ENCODE measurements at regions not wholly inside any gene's neighbourhood (a gene's known extent, or its start where the extent isn't known, plus 50 kb on each side); places are given as distances from the start of the nearest gene placed in this dataset.

DNA sequence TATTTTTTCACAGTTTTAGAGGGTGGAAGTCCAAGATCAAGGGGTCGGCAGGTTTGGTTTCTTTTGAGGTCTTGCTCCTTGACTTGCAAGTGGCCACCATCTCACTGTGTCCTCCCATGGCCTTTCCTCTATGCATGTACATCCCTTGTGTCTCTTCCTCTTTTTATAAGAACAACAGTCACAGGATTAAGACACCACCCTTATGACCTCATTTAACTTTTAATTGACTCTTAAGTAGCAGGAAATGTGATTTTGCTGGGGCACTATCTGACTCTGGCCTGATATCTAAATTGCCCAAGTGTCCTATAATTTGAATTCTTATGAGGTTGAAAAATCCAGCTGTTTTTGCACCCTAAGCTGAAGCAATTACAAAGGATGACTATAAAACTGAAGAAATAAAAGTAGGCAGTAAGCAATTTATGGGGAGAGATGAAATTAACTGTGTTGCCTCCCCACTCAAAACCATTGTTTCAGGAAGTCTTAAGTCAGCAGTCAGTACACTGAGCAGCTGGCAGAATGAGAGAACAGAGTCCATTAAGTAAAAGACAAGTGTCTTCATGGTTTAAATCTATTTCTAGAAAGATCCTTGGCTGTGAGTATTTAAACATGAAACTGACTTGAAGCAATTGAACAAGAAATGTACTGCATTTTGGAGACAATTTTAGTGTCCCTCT is 601.3 kb downstream of the SPRY1 start (continued):
- TF ChIP-seq CDX4 (CRISPR knock-in tag; IDR thresholded peaks at IDR 0.05; ENCODE audit: borderline replicate concordance) (no peak), ZNF317 (CRISPR knock-in tag; IDR thresholded peaks at IDR 0.05; ENCODE audit: borderline replicate concordance, low read depth) (no peak), AFF4 (CRISPR knock-in tag; IDR thresholded peaks at IDR 0.05; ENCODE audit: borderline replicate concordance) (no peak)
- TF ChIP-seq, protein P1, sequence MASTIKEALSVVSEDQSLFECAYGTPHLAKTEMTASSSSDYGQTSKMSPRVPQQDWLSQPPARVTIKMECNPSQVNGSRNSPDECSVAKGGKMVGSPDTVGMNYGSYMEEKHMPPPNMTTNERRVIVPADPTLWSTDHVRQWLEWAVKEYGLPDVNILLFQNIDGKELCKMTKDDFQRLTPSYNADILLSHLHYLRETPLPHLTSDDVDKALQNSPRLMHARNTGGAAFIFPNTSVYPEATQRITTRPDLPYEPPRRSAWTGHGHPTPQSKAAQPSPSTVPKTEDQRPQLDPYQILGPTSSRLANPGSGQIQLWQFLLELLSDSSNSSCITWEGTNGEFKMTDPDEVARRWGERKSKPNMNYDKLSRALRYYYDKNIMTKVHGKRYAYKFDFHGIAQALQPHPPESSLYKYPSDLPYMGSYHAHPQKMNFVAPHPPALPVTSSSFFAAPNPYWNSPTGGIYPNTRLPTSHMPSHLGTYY (CRISPR knock-in tag; IDR thresholded peaks at IDR 0.05) = no peak

GRCh38 chr4:124000233-124000632 is 603.6 kb downstream of the SPRY1 start:
- no peak overlapping the region for H3K4me3 Mint-ChIP-seq
- DNase-seq (ENCODE audit: low spot score) = no peak
- H3K27me3 Mint-ChIP-seq (ENCODE audit: low read depth) = no peaks in the 10 kb centered on the region
- CTCF ChIA-PET = no interaction called here
- POLR2A ChIA-PET = no interaction called here
- ATAC-seq = no peak
- H3K4me1 Mint-ChIP-seq = peaks cover 4% of the 10 kb centered on the region; the same call in 1 of the 2 replicates
- 0 out of 2 replicates have a peak, but pooled peaks cover 6% of the 10 kb centered on the region for H3K9me3 Mint-ChIP-seq
- H3K27ac Mint-ChIP-seq = no peak overlapping the region
- H3K36me3 Mint-ChIP-seq = no peaks in the 10 kb centered on the region
- TF ChIP-seq ZNF416 (CRISPR knock-in tag; IDR thresholded peaks at IDR 0.05) (no peak), TEAD1 (CRISPR knock-in tag; IDR thresholded peaks at IDR 0.05) (no peak), MAX (CRISPR knock-in tag; IDR thresholded peaks at IDR 0.05) (no peak), ZNF317 (CRISPR knock-in tag; IDR thresholded peaks at IDR 0.05; ENCODE audit: borderline replicate concordance, low read depth) (no peak), FOXJ3 (CRISPR knock-in tag; IDR thresholded peaks at IDR 0.05; ENCODE audit: borderline replicate concordance) (no peak), ZNF138 (CRISPR knock-in tag; conservative IDR thresholded peaks at IDR 0.05) (no peak), EMX1 (CRISPR knock-in tag; IDR thresholded peaks at IDR 0.05) (no peak), CTCF (IDR thresholded peaks at IDR 0.05) (no peak), ATF6 (CRISPR knock-in tag; IDR thresholded peaks at IDR 0.05) (no peak), ZSCAN18 (CRISPR knock-in tag; IDR thresholded peaks at IDR 0.05) (no peak), CDX4 (CRISPR knock-in tag; IDR thresholded peaks at IDR 0.05; ENCODE audit: borderline replicate concordance) (no peak)
- TF ChIP-seq, protein P2, sequence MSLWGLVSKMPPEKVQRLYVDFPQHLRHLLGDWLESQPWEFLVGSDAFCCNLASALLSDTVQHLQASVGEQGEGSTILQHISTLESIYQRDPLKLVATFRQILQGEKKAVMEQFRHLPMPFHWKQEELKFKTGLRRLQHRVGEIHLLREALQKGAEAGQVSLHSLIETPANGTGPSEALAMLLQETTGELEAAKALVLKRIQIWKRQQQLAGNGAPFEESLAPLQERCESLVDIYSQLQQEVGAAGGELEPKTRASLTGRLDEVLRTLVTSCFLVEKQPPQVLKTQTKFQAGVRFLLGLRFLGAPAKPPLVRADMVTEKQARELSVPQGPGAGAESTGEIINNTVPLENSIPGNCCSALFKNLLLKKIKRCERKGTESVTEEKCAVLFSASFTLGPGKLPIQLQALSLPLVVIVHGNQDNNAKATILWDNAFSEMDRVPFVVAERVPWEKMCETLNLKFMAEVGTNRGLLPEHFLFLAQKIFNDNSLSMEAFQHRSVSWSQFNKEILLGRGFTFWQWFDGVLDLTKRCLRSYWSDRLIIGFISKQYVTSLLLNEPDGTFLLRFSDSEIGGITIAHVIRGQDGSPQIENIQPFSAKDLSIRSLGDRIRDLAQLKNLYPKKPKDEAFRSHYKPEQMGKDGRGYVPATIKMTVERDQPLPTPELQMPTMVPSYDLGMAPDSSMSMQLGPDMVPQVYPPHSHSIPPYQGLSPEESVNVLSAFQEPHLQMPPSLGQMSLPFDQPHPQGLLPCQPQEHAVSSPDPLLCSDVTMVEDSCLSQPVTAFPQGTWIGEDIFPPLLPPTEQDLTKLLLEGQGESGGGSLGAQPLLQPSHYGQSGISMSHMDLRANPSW (CRISPR knock-in tag; conservative IDR thresholded peaks at IDR 0.05; ENCODE audit: low read depth) = no peak
- TF ChIP-seq, protein P3, sequence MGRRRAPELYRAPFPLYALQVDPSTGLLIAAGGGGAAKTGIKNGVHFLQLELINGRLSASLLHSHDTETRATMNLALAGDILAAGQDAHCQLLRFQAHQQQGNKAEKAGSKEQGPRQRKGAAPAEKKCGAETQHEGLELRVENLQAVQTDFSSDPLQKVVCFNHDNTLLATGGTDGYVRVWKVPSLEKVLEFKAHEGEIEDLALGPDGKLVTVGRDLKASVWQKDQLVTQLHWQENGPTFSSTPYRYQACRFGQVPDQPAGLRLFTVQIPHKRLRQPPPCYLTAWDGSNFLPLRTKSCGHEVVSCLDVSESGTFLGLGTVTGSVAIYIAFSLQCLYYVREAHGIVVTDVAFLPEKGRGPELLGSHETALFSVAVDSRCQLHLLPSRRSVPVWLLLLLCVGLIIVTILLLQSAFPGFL (CRISPR knock-in tag; IDR thresholded peaks at IDR 0.05; ENCODE audit: borderline replicate concordance) = no peak
- TF ChIP-seq, protein P4, sequence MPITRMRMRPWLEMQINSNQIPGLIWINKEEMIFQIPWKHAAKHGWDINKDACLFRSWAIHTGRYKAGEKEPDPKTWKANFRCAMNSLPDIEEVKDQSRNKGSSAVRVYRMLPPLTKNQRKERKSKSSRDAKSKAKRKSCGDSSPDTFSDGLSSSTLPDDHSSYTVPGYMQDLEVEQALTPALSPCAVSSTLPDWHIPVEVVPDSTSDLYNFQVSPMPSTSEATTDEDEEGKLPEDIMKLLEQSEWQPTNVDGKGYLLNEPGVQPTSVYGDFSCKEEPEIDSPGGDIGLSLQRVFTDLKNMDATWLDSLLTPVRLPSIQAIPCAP (CRISPR knock-in tag; IDR thresholded peaks at IDR 0.05) = no peak

All from WTC11 (cell line).